Endothelial cell of umbilical vein (primary cell): ENCODE measurements at regions not wholly inside any gene's neighbourhood (a gene's known extent, or its start where the extent isn't known, plus 50 kb on each side); places are given as distances from the start of the nearest gene placed in this dataset.

ENCODE experiments used
- BruUV-seq: library from RNA; stranded (reverse); fragments of 400-500 nt; replicated peaks from 2 replicates; lab custom pipeline; 2021; lab: Mats Ljungman, UMichigan
- CTCF ChIA-PET: fragments of 300-600, 350-600 bp; sonication (Branson Sonifier 250); formaldehyde crosslinking; loops from one replicate; lab custom pipeline; 2021; ENCODE audit warnings: antibody characterized with exemption, inconsistent platforms; lab: Charles Lee
- POLR2A ChIA-PET: fragments of 300-600, 350-600 bp; sonication (Branson Sonifier 250); formaldehyde crosslinking; loops from one replicate; lab custom pipeline; 2021; ENCODE audit warnings: antibody characterized with exemption, inconsistent platforms; lab: Charles Lee
- DNase-seq: peaks from one replicate; pipeline ENCODE4 v3.0.0-alpha.2; 2011; ENCODE audit warnings: low read depth, low spot score
- FAIRE-seq: peaks from 2 replicates; lab custom pipeline; 2011; peaks lifted over from hg19 to GRCh38; lab: Jason Lieb, UNC
- H2AFZ ChIP-seq: 2 replicates; pipeline ENCODE4 v1.6.0; 2012; ENCODE audit warnings: low read depth, low read length, control low read depth, inconsistent platforms
- H3K27ac ChIP-seq: 2 replicates; pipeline ENCODE4 v1.5.1; 2011; ENCODE audit warnings: low read depth, mild to moderate bottlenecking, control low read depth, low read length, moderate library complexity; ENCODE audit not compliant: insufficient read depth
- H3K27me3 ChIP-seq, 2 experiments: 2 replicates each; pipeline versions ENCODE4 v1.6.0 to v1.6.1; 2011; ENCODE audit warnings: low read length in 2 of 2, mixed read lengths in 1 of 2; ENCODE audit not compliant: control insufficient read depth in 2 of 2, insufficient read depth in 2 of 2
- H3K36me3 ChIP-seq, 2 experiments: 2 replicates in 1 of 2; 3 replicates in 1 of 2; pipeline ENCODE4 v1.5.1; 2011; ENCODE audit warnings: low read length in 2 of 2, mild to moderate bottlenecking in 1 of 2, moderate library complexity in 1 of 2; ENCODE audit not compliant: control insufficient read depth in 2 of 2, insufficient read depth in 2 of 2; ENCODE audit errors: extremely low read depth in 1 of 2
- H3K4me1 ChIP-seq: 3 replicates; pipeline ENCODE4 v1.5.1; 2011; ENCODE audit warnings: mild to moderate bottlenecking, low read length; ENCODE audit not compliant: control insufficient read depth, insufficient read depth; ENCODE audit errors: extremely low read depth
- H3K4me2 ChIP-seq: 2 replicates; pipeline ENCODE4 v1.6.1; 2011; ENCODE audit warnings: low read length, control low read depth, mixed read lengths; ENCODE audit not compliant: insufficient read depth
- H3K4me3 ChIP-seq, 3 experiments: fragments of 200-600 bp in 1 of 3; sonication (generic), shearing (Covaris generic) in 1 of 3; replicated peaks in 1 of 3; 2 replicates each; pipeline ENCODE4 v1.5.1; 2011 to 2016; ENCODE audit warnings: control low read depth in 3 of 3, low read length in 3 of 3, mild to moderate bottlenecking in 2 of 3, inconsistent platforms in 1 of 3, low read depth in 1 of 3, moderate library complexity in 1 of 3; ENCODE audit not compliant: insufficient read depth in 1 of 3
- H3K79me2 ChIP-seq: 2 replicates; pipeline ENCODE4 v1.6.0; 2012; ENCODE audit warnings: low read length, inconsistent platforms; ENCODE audit not compliant: control insufficient read depth, insufficient read depth
- H3K9ac ChIP-seq: replicated peaks from 2 replicates; pipeline ENCODE3; 2011; ENCODE audit warnings: low read length, control low read depth; ENCODE audit not compliant: insufficient read depth; ENCODE audit errors: extremely low read depth
- H3K9me1 ChIP-seq: replicated peaks from 3 replicates; pipeline ENCODE4 v1.6.0; 2011; ENCODE audit warnings: mild to moderate bottlenecking, low read length; ENCODE audit not compliant: control insufficient read depth, insufficient read depth; ENCODE audit errors: extremely low read depth
- H3K9me3 ChIP-seq: replicated peaks from 2 replicates; pipeline ENCODE4 v1.5.1; 2012; ENCODE audit warnings: low read length, inconsistent platforms; ENCODE audit not compliant: control insufficient read depth, insufficient read depth
- H4K20me1 ChIP-seq: replicated peaks from 2 replicates; pipeline ENCODE3; 2011; ENCODE audit warnings: mild to moderate bottlenecking, low read length; ENCODE audit not compliant: control insufficient read depth, insufficient read depth; ENCODE audit errors: extremely low read depth
- CTCF ChIP-seq, 2 donors: IDR thresholded peaks; 1 replicate in 1 of 2; 2 replicates in 1 of 2; pipeline ENCODE4 v1.5.1; 2011; ENCODE audit warnings: low read length in 2 of 2, mild to moderate bottlenecking in 2 of 2, moderate library complexity in 2 of 2, control low read depth in 1 of 2, inconsistent platforms in 1 of 2, low read depth in 1 of 2; ENCODE audit not compliant: insufficient read depth in 1 of 2; ENCODE audit errors: extremely low read depth in 1 of 2
- EZH2 ChIP-seq: IDR thresholded peaks from 2 replicates; pipeline ENCODE4 v1.6.1; 2012; ENCODE audit warnings: borderline replicate concordance, low read depth, mild to moderate bottlenecking, moderate library complexity, low read length, inconsistent platforms; ENCODE audit not compliant: severe bottlenecking
- FOS ChIP-seq: IDR thresholded peaks from 2 replicates; pipeline ENCODE4 v1.6.1; 2011; ENCODE audit warnings: mild to moderate bottlenecking, low read length, moderate library complexity, borderline replicate concordance; ENCODE audit not compliant: insufficient read depth
- GATA2 ChIP-seq: IDR thresholded peaks from 2 replicates; pipeline ENCODE4 v1.7.0; 2011; ENCODE audit warnings: low read depth, mild to moderate bottlenecking, moderate library complexity, mixed read lengths, low read length; ENCODE audit not compliant: insufficient read length, insufficient read depth
- JUN ChIP-seq: IDR thresholded peaks from 2 replicates; pipeline ENCODE4 v1.6.1; 2011; ENCODE audit warnings: borderline replicate concordance, low read depth; ENCODE audit not compliant: insufficient read length, insufficient read depth
- MAX ChIP-seq: IDR thresholded peaks from 2 replicates; pipeline ENCODE4 v1.6.1; 2011; ENCODE audit not compliant: insufficient read depth, insufficient read length
- MYC ChIP-seq: IDR thresholded peaks from one replicate; pipeline ENCODE4 v1.6.1; 2011; ENCODE audit warnings: mild to moderate bottlenecking, low read depth, low read length
- POLR2A ChIP-seq: IDR thresholded peaks from 2 replicates; pipeline ENCODE4 v1.6.1; 2012; ENCODE audit warnings: low read depth, mild to moderate bottlenecking, control low read depth, low read length
- POLR2AphosphoS5 ChIP-seq: IDR thresholded peaks from 2 replicates; pipeline ENCODE4 v1.6.1; 2012; ENCODE audit warnings: low read depth, mild to moderate bottlenecking, control low read depth, low read length, moderate library complexity; ENCODE audit not compliant: insufficient read depth
- dilution Hi-C: fragments of 300-500 bp; cut with MboI; formaldehyde crosslinking; loops from one replicate; pipeline ENCODE4 v1.15.0; 2019; ENCODE audit warnings: low sequenced_read_pairs; ENCODE audit not compliant: extremely low pct_ligation_motif_present
- intact Hi-C: fragments of 100-400 bp; cut with micrococcal nuclease; formaldehyde crosslinking; loops from one replicate; pipeline ENCODE4 v1.10.0; 2022

- Histone ChIP-seq H3K36me3 (no peaks in the 10 kb centered on the region), H2AFZ (no peak overlapping the region), H3K4me2 (no peak overlapping the region), H3K9me1 (no peaks in the 10 kb centered on the region), H3K4me1 (no peaks in the 10 kb centered on the region), H4K20me1 (no peaks in the 10 kb centered on the region), H3K4me3 (no peak overlapping the region), H3K9me3 (no peaks in the 10 kb centered on the region), H3K27ac (no peak overlapping the region), H3K27me3 (no peaks in the 10 kb centered on the region), H3K9ac (no peak overlapping the region), H3K79me2 (no peaks in the 10 kb centered on the region)
- intact Hi-C loops (no loop called here), dilution Hi-C loops (no loop called here)
- CTCF ChIA-PET: no interaction called here
- DNase-seq (no peak), FAIRE-seq (no peak)
- no peak for TF ChIP-seq GATA2
- no peak for TF ChIP-seq POLR2AphosphoS5
- TF ChIP-seq FOS: no peak
- TF ChIP-seq CTCF (IDR thresholded peaks at IDR 0.05; ENCODE audit: extremely low read depth in 1 of 2, insufficient read depth in 1 of 2, low read depth in 1 of 2, low read length in 2 of 2): no peak
- TF ChIP-seq POLR2A: no peak
- TF ChIP-seq MAX: no peak
- TF ChIP-seq MYC: no peak
- no peak for TF ChIP-seq JUN
- TF ChIP-seq EZH2: no peak
- BruUV-seq: no TSS peak
- POLR2A ChIA-PET: no interaction called here
Measured at GRCh38 chr18:14916851-14917250, 168.9 kb downstream of the ANKRD30B start.
